ENCODE measurements at regions not wholly inside any gene's neighbourhood (a gene's known extent, or its start where the extent isn't known, plus 50 kb on each side); places are given as distances from the start of the nearest gene placed in this dataset.

DNA sequence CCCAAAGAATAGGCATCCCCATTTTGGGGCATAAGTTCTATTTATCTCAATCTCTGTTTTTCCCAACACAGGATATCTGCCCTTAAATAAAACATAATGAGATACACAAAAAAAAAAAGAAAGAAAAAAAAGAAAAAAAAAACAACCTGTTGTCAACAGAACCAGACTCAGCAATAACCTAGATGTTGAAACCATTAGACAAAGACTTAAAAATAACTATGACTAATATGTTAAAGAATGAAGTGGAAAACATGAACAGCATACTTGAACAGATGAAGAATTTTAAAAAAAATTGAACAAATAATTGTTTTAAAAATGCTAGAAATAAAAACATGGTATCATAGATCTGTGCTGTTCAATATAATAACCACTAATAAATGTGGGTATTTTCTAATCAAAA lies 93.4 kb upstream of the RXFP1 start:
- TF ChIP-seq, protein P1, sequence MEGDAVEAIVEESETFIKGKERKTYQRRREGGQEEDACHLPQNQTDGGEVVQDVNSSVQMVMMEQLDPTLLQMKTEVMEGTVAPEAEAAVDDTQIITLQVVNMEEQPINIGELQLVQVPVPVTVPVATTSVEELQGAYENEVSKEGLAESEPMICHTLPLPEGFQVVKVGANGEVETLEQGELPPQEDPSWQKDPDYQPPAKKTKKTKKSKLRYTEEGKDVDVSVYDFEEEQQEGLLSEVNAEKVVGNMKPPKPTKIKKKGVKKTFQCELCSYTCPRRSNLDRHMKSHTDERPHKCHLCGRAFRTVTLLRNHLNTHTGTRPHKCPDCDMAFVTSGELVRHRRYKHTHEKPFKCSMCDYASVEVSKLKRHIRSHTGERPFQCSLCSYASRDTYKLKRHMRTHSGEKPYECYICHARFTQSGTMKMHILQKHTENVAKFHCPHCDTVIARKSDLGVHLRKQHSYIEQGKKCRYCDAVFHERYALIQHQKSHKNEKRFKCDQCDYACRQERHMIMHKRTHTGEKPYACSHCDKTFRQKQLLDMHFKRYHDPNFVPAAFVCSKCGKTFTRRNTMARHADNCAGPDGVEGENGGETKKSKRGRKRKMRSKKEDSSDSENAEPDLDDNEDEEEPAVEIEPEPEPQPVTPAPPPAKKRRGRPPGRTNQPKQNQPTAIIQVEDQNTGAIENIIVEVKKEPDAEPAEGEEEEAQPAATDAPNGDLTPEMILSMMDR (IDR thresholded peaks at IDR 0.05; ENCODE audit: poor library complexity), result no peak
- no peak for TF ChIP-seq EZH2phosphoT487 (IDR thresholded peaks at IDR 0.05; ENCODE audit: low read depth, severe bottlenecking, unreplicated experiment)
- TF ChIP-seq EZH2 (IDR thresholded peaks at IDR 0.05; ENCODE audit: borderline replicate concordance), result no peak
